Ishikawa (cell line): ENCODE measurements at regions not wholly inside any gene's neighbourhood (a gene's known extent, or its start where the extent isn't known, plus 50 kb on each side); places are given as distances from the start of the nearest gene placed in this dataset.

Source experiments
- CEBPB ChIP-seq: IDR thresholded peaks from 2 replicates; pipeline ENCODE4 v1.6.1; 2012
- CREB1 ChIP-seq: IDR thresholded peaks from 2 replicates; pipeline ENCODE4 v1.6.1; 2012; ENCODE audit warnings: low read depth
- EGR1 ChIP-seq: IDR thresholded peaks from 2 replicates; pipeline ENCODE4 v1.6.1; 2012
- EP300 ChIP-seq: IDR thresholded peaks from 2 replicates; pipeline ENCODE4 v1.6.1; 2012; ENCODE audit warnings: borderline replicate concordance
- FOXM1 ChIP-seq: IDR thresholded peaks from 2 replicates; pipeline ENCODE4 v1.6.1; 2012; ENCODE audit warnings: low read depth, borderline replicate concordance
- MAX ChIP-seq: IDR thresholded peaks from 2 replicates; pipeline ENCODE4 v1.6.1; 2012
- NFIC ChIP-seq: IDR thresholded peaks from 2 replicates; pipeline ENCODE4 v1.6.1; 2012
- RAD21 ChIP-seq: IDR thresholded peaks from 2 replicates; pipeline ENCODE4 v1.6.1; 2012; ENCODE audit warnings: low read depth
- TAF1 ChIP-seq: IDR thresholded peaks from 2 replicates; pipeline ENCODE4 v1.6.1; 2012; ENCODE audit warnings: low read depth, mild to moderate bottlenecking
- TCF12 ChIP-seq: IDR thresholded peaks from 2 replicates; pipeline ENCODE4 v1.6.1; 2012; ENCODE audit warnings: low read depth
- TEAD4 ChIP-seq: IDR thresholded peaks from 2 replicates; pipeline ENCODE4 v1.6.1; 2012
- YY1 ChIP-seq: IDR thresholded peaks from 2 replicates; pipeline ENCODE4 v1.6.1; 2012; ENCODE audit warnings: low read depth
- ZBTB7A ChIP-seq: IDR thresholded peaks from 2 replicates; pipeline ENCODE4 v1.6.1; 2012; ENCODE audit warnings: low read depth
- TF ChIP-seq, protein P1 (sequence below): IDR thresholded peaks from 2 replicates; pipeline ENCODE4 v1.6.1; 2012
- TF ChIP-seq, protein P2 (sequence below): IDR thresholded peaks from 2 replicates; pipeline ENCODE4 v1.6.1; 2012; ENCODE audit warnings: low read depth, mild to moderate bottlenecking

DNA sequence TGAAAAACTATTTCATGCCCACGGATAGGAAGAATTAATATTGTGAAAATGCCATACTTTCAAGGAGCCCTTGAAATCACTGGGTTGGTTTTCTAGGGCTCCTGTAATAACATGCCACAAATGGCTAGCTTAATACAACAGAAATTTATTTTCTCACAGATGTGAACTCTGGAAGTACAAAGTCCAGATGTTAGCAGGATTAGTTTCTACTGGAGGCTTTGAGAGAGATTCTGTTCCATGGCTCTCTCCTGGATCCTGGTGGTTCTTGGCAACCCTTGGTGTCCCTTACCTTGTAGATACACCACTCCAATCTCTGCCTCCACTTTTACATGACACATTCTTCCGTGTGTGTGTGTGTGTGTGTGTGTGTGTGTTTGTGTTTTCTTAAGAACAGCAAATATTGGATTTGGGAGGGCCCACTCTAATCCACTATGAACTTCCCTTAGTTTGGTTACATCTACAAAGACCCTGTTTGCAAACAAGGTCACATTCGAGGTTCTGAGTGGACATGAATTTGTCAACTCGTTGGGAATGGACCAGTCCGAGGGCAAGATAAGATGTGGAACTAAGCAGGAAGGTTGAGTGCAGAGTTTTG, 381.1 kb downstream of the IPO8 start:
- TF ChIP-seq TEAD4 (no peak), EP300 (no peak)

GRCh38 chr12:30308010-30308717, 387.5 kb downstream of the IPO8 start:
- TF ChIP-seq ZBTB7A (no peak), YY1 (no peak), TCF12 (peak; percentile 88), EP300 (peak; percentile 92), CEBPB (no peak; the same call in 1 of the 2 replicates), TEAD4 (peak; percentile 82; the same call in 1 of the 2 replicates), NFIC (peak; percentile 59), FOXM1 (peak; percentile 83; the same call in 1 of the 2 replicates)

DNA sequence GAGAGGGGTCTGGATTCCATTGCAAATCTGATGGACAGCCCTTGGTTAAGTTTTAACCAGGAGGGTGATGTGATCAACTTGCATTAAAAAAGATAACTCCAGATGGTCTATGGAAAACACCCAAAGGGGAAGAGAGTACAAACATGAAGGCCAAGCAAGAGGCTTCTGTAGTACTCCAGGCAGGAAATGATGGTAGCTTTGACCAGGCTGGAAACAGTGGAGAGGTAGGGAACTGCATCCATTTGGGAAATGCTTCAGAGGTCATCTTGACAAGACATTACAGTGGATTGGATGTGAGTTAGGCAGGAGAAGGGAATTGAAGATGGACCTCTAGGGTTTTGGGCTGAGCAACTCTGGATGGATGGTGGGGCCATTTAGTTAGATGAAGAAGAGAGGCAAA, 391.1 kb downstream of the IPO8 start:
- no peak for TF ChIP-seq TAF1
- TF ChIP-seq, protein P1, sequence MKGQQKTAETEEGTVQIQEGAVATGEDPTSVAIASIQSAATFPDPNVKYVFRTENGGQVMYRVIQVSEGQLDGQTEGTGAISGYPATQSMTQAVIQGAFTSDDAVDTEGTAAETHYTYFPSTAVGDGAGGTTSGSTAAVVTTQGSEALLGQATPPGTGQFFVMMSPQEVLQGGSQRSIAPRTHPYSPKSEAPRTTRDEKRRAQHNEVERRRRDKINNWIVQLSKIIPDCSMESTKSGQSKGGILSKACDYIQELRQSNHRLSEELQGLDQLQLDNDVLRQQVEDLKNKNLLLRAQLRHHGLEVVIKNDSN, result no peak

DNA sequence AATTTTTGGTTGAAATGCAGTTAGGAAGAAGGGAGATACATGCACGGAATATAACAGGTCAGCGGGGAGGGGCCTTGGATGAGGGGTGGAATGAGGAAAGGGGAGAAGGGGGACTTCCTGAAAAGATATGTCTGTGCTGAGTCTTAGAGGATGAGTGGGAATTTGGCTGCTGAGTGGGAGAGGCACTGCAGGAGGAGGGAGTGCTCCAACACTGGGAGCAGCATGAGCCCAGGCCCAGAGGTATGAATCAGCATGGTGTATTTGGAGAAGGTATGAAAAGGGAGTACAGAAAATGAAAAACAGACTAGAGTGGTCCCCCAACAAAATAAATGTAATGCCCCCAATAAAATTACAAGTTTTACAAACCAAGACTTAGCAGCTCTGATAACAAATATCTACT, 394.4 kb downstream of the IPO8 start:
- no peak for TF ChIP-seq TEAD4
- no peak for TF ChIP-seq TAF1
- TF ChIP-seq RAD21, result no peak
- TF ChIP-seq EGR1, result no peak
- TF ChIP-seq FOXM1, result no peak
- TF ChIP-seq, protein P2, sequence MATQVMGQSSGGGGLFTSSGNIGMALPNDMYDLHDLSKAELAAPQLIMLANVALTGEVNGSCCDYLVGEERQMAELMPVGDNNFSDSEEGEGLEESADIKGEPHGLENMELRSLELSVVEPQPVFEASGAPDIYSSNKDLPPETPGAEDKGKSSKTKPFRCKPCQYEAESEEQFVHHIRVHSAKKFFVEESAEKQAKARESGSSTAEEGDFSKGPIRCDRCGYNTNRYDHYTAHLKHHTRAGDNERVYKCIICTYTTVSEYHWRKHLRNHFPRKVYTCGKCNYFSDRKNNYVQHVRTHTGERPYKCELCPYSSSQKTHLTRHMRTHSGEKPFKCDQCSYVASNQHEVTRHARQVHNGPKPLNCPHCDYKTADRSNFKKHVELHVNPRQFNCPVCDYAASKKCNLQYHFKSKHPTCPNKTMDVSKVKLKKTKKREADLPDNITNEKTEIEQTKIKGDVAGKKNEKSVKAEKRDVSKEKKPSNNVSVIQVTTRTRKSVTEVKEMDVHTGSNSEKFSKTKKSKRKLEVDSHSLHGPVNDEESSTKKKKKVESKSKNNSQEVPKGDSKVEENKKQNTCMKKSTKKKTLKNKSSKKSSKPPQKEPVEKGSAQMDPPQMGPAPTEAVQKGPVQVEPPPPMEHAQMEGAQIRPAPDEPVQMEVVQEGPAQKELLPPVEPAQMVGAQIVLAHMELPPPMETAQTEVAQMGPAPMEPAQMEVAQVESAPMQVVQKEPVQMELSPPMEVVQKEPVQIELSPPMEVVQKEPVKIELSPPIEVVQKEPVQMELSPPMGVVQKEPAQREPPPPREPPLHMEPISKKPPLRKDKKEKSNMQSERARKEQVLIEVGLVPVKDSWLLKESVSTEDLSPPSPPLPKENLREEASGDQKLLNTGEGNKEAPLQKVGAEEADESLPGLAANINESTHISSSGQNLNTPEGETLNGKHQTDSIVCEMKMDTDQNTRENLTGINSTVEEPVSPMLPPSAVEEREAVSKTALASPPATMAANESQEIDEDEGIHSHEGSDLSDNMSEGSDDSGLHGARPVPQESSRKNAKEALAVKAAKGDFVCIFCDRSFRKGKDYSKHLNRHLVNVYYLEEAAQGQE, result no peak
- TF ChIP-seq, protein P1, result no peak
- no peak for TF ChIP-seq MAX
- TF ChIP-seq TCF12, result no peak
- TF ChIP-seq NFIC, result no peak
- TF ChIP-seq YY1, result no peak
- TF ChIP-seq CREB1, result no peak
- TF ChIP-seq EP300, result no peak
- TF ChIP-seq CEBPB, result no peak
- TF ChIP-seq ZBTB7A, result no peak

DNA sequence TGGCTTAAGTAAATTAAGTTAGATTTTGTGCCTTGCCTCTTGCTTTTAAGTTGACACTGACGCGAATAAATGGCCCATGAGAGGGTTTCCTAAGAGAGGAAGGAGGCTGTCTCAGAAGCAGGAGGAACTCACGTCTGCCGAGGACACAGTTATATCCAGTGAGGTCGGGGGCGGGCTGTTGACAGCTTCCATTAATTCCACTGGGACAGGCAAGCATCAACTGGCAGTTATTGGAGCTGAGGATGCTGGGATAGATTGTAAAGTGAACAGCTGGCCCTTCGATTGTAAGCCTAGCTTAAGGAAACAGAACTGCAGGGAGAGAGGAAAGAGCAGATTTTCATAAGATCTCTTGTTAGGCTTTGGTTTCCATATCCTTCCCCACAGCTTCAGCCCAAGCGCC, 399.2 kb downstream of the IPO8 start:
- TF ChIP-seq CREB1 (no peak), FOXM1 (no peak), TAF1 (no peak), MAX (no peak), NFIC (no peak), TCF12 (no peak), TEAD4 (no peak), EGR1 (no peak), EP300 (no peak), CEBPB (no peak), ZBTB7A (no peak), RAD21 (no peak), YY1 (no peak)
- TF ChIP-seq, protein P1, result no peak
- TF ChIP-seq, protein P2, result no peak

DNA sequence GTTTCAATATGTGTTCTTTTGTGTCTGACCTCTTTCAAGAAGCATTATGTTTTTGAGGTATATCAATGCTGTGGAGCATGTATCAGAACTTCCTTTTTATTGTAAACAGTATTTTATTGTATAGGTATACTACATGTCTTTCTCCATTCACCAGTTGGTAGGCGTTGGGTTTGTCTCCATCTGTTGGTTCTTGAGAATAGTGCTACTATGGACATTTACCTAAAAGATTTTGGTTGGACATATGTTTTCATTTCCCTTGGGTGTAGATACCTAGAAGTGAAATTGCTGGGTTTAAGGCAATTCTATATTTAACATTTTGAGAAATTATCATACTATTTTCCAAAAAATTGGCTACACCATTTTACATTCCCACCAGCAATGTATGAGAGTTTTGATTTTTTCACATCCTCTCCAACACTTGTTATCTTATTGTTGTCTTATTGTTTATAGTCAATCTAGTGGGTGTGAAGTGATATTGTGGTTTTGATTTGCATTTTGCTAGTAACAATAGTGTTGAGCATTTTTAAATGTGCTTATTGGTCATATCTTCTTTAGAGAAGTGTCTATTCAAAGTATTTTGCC, 409.2 kb downstream of the IPO8 start:
- TF ChIP-seq CEBPB, result no peak
- no peak for TF ChIP-seq TAF1
- TF ChIP-seq TCF12, result no peak
- peak; percentile 78 for TF ChIP-seq RAD21
- TF ChIP-seq, protein P2, result no peak
- no peak for TF ChIP-seq YY1
